HepG2 (cell line): ENCODE measurements at regions not wholly inside any gene's neighbourhood (a gene's known extent, or its start where the extent isn't known, plus 50 kb on each side); places are given as distances from the start of the nearest gene placed in this dataset.

Experiments used
- AFF4 ChIP-seq: sonication (generic); formaldehyde crosslinking; IDR thresholded peaks from 2 replicates; pipeline ENCODE4 v1.4.0; 2020; ENCODE audit warnings: missing genetic modification reagents
- CENPBD1 ChIP-seq: sonication (generic); formaldehyde crosslinking; IDR thresholded peaks from 2 replicates; pipeline ENCODE4 v1.8.0; 2022; ENCODE audit warnings: missing genetic modification reagents, low read depth, mild to moderate bottlenecking, borderline replicate concordance
- CSRNP2 ChIP-seq: sonication (generic); formaldehyde crosslinking; conservative IDR thresholded peaks from 2 replicates; pipeline ENCODE4 v1.8.0; 2022; ENCODE audit warnings: low read depth, missing genetic modification reagents
- E2F1 ChIP-seq: sonication (generic); formaldehyde crosslinking; IDR thresholded peaks from 2 replicates; pipeline ENCODE4 v1.5.0; 2020; ENCODE audit warnings: missing genetic modification reagents
- ELK4 ChIP-seq: sonication (generic); formaldehyde crosslinking; IDR thresholded peaks from 2 replicates; pipeline ENCODE4 v1.9.0; 2021; ENCODE audit warnings: missing genetic modification reagents, borderline replicate concordance
- ERF ChIP-seq: IDR thresholded peaks from 2 replicates; pipeline ENCODE4 v1.6.1; 2018; ENCODE audit warnings: missing biosample characterization, missing genetic modification reagents
- GATA4 ChIP-seq: sonication (generic); IDR thresholded peaks from 2 replicates; pipeline ENCODE4 v1.6.1; 2016; ENCODE audit warnings: antibody characterized with exemption, low read depth, borderline replicate concordance
- GTF2F1 ChIP-seq: fragments of 150-350 bp; IDR thresholded peaks from 2 replicates; pipeline ENCODE4 v1.6.1; 2014; ENCODE audit warnings: low read length
- HCFC1 ChIP-seq: fragments of 150-350 bp; IDR thresholded peaks from 2 replicates; pipeline ENCODE4 v1.6.1; 2014; ENCODE audit warnings: low read depth, low read length
- HIC2 ChIP-seq: sonication (generic); formaldehyde crosslinking; IDR thresholded peaks from 2 replicates; pipeline ENCODE4 v1.9.0; 2022; ENCODE audit warnings: low read depth, missing genetic modification reagents
- HNRNPK ChIP-seq: fragments of 200-400 bp; formaldehyde crosslinking; IDR thresholded peaks from 2 replicates; pipeline ENCODE4 v1.6.1; 2018; ENCODE audit warnings: low read length, low read depth, moderate library complexity, mild to moderate bottlenecking; ENCODE audit not compliant: poor library complexity, severe bottlenecking
- KMT2B ChIP-seq: IDR thresholded peaks from 2 replicates; pipeline ENCODE4 v1.6.1; 2016; ENCODE audit warnings: missing genetic modification reagents, missing compliant biosample characterization
- MLX ChIP-seq: IDR thresholded peaks from 2 replicates; pipeline ENCODE4 v1.6.1; 2016
- NCOA5 ChIP-seq: sonication (generic); formaldehyde crosslinking; IDR thresholded peaks from 2 replicates; pipeline ENCODE4 v1.4.0; 2020; ENCODE audit warnings: missing genetic modification reagents
- NFIC ChIP-seq: IDR thresholded peaks from 2 replicates; pipeline ENCODE4 v1.6.1; 2012; ENCODE audit warnings: mild to moderate bottlenecking, low read length, inconsistent platforms
- NRL ChIP-seq: sonication (generic); formaldehyde crosslinking; IDR thresholded peaks from 2 replicates; pipeline ENCODE4 v1.5.0; 2020; ENCODE audit warnings: missing genetic modification reagents, mild to moderate bottlenecking, moderate library complexity, borderline replicate concordance
- RAD21 ChIP-seq: fragments of 450-650 bp; formaldehyde crosslinking; IDR thresholded peaks from 2 replicates; pipeline ENCODE4 v1.5.0; 2020; ENCODE audit warnings: mild to moderate bottlenecking
- SMAD9 ChIP-seq: sonication (generic); formaldehyde crosslinking; IDR thresholded peaks from 2 replicates; pipeline ENCODE4 v1.5.1; 2020; ENCODE audit warnings: mild to moderate bottlenecking, missing genetic modification reagents
- ZC3H13 ChIP-seq: sonication (generic); formaldehyde crosslinking; IDR thresholded peaks from 2 replicates; pipeline ENCODE4 v1.8.1; 2023; ENCODE audit warnings: mild to moderate bottlenecking, missing genetic modification reagents, moderate library complexity
- ZNF138 ChIP-seq: sonication (generic); formaldehyde crosslinking; IDR thresholded peaks from 2 replicates; pipeline ENCODE4 v1.5.0; 2020; ENCODE audit warnings: mild to moderate bottlenecking, low read depth, missing genetic modification reagents
- ZNF337 ChIP-seq: sonication (generic); formaldehyde crosslinking; IDR thresholded peaks from 2 replicates; pipeline ENCODE4 v1.5.1; 2020; ENCODE audit warnings: missing genetic modification reagents, low read depth, mild to moderate bottlenecking, borderline replicate concordance

- no peak for TF ChIP-seq ERF (CRISPR knock-in tag)
- TF ChIP-seq HIC2 (CRISPR knock-in tag) = no peak
- peak; percentile 63; the same call in 1 of the 2 replicates for TF ChIP-seq MLX (CRISPR knock-in tag)
- TF ChIP-seq NCOA5 = no peak
- no peak for TF ChIP-seq AFF4 (CRISPR knock-in tag)
- TF ChIP-seq RAD21 = no peak
- TF ChIP-seq HCFC1 = no peak
- TF ChIP-seq GTF2F1 = no peak
- TF ChIP-seq ZC3H13 (CRISPR knock-in tag) = no peak
- no peak for TF ChIP-seq ELK4 (CRISPR knock-in tag)
- TF ChIP-seq CSRNP2 (CRISPR knock-in tag) = no peak
- no peak for TF ChIP-seq ZNF138
- no peak for TF ChIP-seq ZNF337 (CRISPR knock-in tag)
- no peak for TF ChIP-seq CENPBD1
- no peak for TF ChIP-seq NFIC
- no peak for TF ChIP-seq HNRNPK
- TF ChIP-seq NRL (CRISPR knock-in tag) = no peak
- no peak for TF ChIP-seq GATA4
- no peak for TF ChIP-seq E2F1 (CRISPR knock-in tag)
- TF ChIP-seq SMAD9 (CRISPR knock-in tag) = no peak
- no peak for TF ChIP-seq KMT2B (CRISPR knock-in tag)
Observed at GRCh38 chr10:78853864-78854263, 214.9 kb upstream of the ZMIZ1 start (continued).
